ENCODE measurements at regions not wholly inside any gene's neighbourhood (a gene's known extent, or its start where the extent isn't known, plus 50 kb on each side); places are given as distances from the start of the nearest gene placed in this dataset.

- TF ChIP-seq, protein P1, sequence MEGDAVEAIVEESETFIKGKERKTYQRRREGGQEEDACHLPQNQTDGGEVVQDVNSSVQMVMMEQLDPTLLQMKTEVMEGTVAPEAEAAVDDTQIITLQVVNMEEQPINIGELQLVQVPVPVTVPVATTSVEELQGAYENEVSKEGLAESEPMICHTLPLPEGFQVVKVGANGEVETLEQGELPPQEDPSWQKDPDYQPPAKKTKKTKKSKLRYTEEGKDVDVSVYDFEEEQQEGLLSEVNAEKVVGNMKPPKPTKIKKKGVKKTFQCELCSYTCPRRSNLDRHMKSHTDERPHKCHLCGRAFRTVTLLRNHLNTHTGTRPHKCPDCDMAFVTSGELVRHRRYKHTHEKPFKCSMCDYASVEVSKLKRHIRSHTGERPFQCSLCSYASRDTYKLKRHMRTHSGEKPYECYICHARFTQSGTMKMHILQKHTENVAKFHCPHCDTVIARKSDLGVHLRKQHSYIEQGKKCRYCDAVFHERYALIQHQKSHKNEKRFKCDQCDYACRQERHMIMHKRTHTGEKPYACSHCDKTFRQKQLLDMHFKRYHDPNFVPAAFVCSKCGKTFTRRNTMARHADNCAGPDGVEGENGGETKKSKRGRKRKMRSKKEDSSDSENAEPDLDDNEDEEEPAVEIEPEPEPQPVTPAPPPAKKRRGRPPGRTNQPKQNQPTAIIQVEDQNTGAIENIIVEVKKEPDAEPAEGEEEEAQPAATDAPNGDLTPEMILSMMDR (IDR thresholded peaks at IDR 0.05): no peak
- H3K27ac ChIP-seq: no peak overlapping the region
- no peak for ATAC-seq (ENCODE audit: insufficient number of reproducible peaks, low FRiP score, low read depth)
- H3K27me3 ChIP-seq (replicated peaks; ENCODE audit: insufficient read depth): no peaks in the 10 kb centered on the region
- no peaks in the 10 kb centered on the region for H3K36me3 ChIP-seq
- H3K4me1 ChIP-seq (ENCODE audit: control insufficient read depth in 1 of 2, low read depth in 2 of 2): no peaks in the 10 kb centered on the region
- no peak overlapping the region for H3K4me3 ChIP-seq
- H3K9me3 ChIP-seq: no peaks in the 10 kb centered on the region
- DNase-seq (ENCODE audit: low spot score): no peak
Measured at GRCh38 chr6:155955038-155955437, 499.4 kb upstream of the NOX3 start.

DNA sequence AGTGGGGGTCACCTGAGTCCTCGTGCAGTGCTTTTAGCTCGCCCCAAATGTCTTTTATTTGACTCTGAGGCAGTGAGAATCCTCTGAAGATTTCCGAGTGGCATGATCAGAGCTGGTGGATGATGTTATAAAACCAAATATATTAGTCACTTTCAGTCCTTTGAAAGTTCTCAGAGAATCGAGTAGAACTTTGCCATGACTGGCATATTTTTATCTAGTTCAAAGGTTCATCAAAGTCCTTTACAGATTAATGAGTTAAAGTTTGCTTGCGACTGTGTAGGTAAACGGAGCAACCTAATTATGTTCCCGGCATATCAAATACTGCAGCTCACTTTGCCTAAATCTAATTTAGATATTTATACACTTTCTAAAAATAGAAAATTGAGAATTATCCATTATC, 498.5 kb upstream of the NOX3 start:
- DNase-seq (ENCODE audit: low spot score) (no peak), ATAC-seq (ENCODE audit: insufficient number of reproducible peaks, low FRiP score, low read depth) (no peak)
- Histone ChIP-seq H3K4me3 (no peak overlapping the region), H3K27me3 (replicated peaks; ENCODE audit: insufficient read depth) (no peaks in the 10 kb centered on the region), H3K36me3 (no peaks in the 10 kb centered on the region), H3K4me1 (ENCODE audit: control insufficient read depth in 1 of 2, low read depth in 2 of 2) (no peaks in the 10 kb centered on the region), H3K9me3 (no peaks in the 10 kb centered on the region), H3K27ac (no peak overlapping the region)
- TF ChIP-seq, protein P1 (IDR thresholded peaks at IDR 0.05): no peak

- H3K9me3 ChIP-seq: peaks cover 8% of the 10 kb centered on the region
- no peaks in the 10 kb centered on the region for H3K27me3 ChIP-seq (replicated peaks; ENCODE audit: insufficient read depth)
- no peaks in the 10 kb centered on the region for H3K4me1 ChIP-seq (ENCODE audit: control insufficient read depth in 1 of 2, low read depth in 2 of 2)
- DNase-seq (ENCODE audit: low spot score) (no peak), ATAC-seq (ENCODE audit: insufficient number of reproducible peaks, low FRiP score, low read depth) (no peak)
- no peaks in the 10 kb centered on the region for H3K36me3 ChIP-seq
- H3K27ac ChIP-seq: no peak overlapping the region
- no peak overlapping the region for H3K4me3 ChIP-seq
- TF ChIP-seq, protein P1 (IDR thresholded peaks at IDR 0.05): no peak
Measured at GRCh38 chr6:155949256-155949655, 493.6 kb upstream of the NOX3 start.

DNA sequence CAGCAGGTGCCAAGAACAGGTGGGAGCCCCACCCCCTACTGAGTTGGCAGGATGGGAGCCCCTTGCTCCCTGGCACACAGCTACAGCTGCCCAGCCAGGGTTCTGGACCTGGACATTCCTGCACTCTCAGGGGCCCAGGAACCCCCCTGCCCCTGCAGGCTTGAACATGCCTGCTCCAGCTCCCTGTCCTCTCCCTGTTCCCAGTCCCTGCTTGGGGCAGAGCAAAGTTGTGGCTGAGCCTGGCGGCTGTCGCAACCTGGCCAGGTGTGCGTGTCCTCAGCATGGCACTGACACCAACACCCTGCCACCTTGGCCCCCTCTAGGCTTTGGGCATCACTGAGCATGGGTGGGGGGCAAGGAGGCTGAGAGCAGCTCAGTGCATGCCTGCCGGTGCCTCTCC, 491.2 kb upstream of the NOX3 start:
- Histone ChIP-seq H3K27me3 (replicated peaks; ENCODE audit: insufficient read depth) (no peaks in the 10 kb centered on the region), H3K4me3 (no peak overlapping the region), H3K27ac (no peak overlapping the region), H3K36me3 (no peaks in the 10 kb centered on the region), H3K9me3 (peaks cover 8% of the 10 kb centered on the region), H3K4me1 (ENCODE audit: control insufficient read depth in 1 of 2, low read depth in 2 of 2) (no peaks in the 10 kb centered on the region)
- ATAC-seq (ENCODE audit: insufficient number of reproducible peaks, low FRiP score, low read depth): no peak
- DNase-seq (ENCODE audit: low spot score): no peak
- TF ChIP-seq, protein P1 (IDR thresholded peaks at IDR 0.05): no peak

DNA sequence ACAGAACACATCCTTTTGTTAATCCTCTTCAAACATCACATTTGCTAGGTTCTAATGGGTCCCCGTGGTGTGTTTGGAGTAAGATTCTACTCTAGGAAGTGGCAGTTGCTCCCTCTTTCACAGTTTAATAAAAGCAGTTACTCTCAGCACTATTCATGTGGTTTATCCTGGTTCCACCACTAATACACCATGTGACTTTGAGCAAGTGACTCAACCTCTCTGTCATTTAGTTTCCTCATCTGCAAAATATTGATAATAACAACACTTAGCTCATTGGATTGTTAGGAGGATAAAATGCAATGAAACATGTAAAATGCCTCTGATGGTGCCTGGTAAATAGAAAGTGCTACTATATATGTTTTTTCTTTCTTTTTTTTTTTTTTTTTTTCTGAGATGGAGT, 488.0 kb upstream of the NOX3 start:
- Histone ChIP-seq H3K4me1 (ENCODE audit: control insufficient read depth in 1 of 2, low read depth in 2 of 2) (no peaks in the 10 kb centered on the region), H3K27me3 (replicated peaks; ENCODE audit: insufficient read depth) (no peaks in the 10 kb centered on the region), H3K36me3 (no peaks in the 10 kb centered on the region), H3K4me3 (no peak overlapping the region), H3K9me3 (peaks cover 8% of the 10 kb centered on the region), H3K27ac (no peak overlapping the region)
- DNase-seq (ENCODE audit: low spot score): no peak
- TF ChIP-seq, protein P1 (IDR thresholded peaks at IDR 0.05): no peak
- no peak for ATAC-seq (ENCODE audit: insufficient number of reproducible peaks, low FRiP score, low read depth)

All from thoracic aorta (tissue), 2 donors.